Calu3 (cell line): ENCODE measurements at regions not wholly inside any gene's neighbourhood (a gene's known extent, or its start where the extent isn't known, plus 50 kb on each side); places are given as distances from the start of the nearest gene placed in this dataset.

Source experiments
- BruUV-seq: library from RNA; stranded (reverse); fragments of 400-500 nt; replicated peaks from 2 replicates; lab custom pipeline; 2021; lab: Mats Ljungman, UMichigan
- CTCF ChIA-PET: fragments of 300-600 bp; sonication (Branson Sonifier 250); formaldehyde crosslinking; loops from one replicate; lab custom pipeline; 2022; ENCODE audit warnings: antibody characterized with exemption; lab: Charles Lee
- DNase-seq: peaks from one replicate; pipeline ENCODE4 v3.0.0; 2022
- H3K27ac Mint-ChIP-seq: one replicate; pipeline ENCODE4 v1.8.0; 2022; ENCODE audit warnings: mixed read lengths; ENCODE audit not compliant: unreplicated experiment
- H3K27me3 Mint-ChIP-seq: one replicate; pipeline ENCODE4 v1.8.0; 2022; ENCODE audit warnings: mixed read lengths; ENCODE audit not compliant: unreplicated experiment
- H3K36me3 Mint-ChIP-seq: one replicate; pipeline ENCODE4 v1.8.0; 2022; ENCODE audit warnings: mild to moderate bottlenecking, moderate library complexity, mixed read lengths; ENCODE audit not compliant: insufficient read depth, unreplicated experiment
- H3K4me1 Mint-ChIP-seq: one replicate; pipeline ENCODE4 v1.8.0; 2022; ENCODE audit warnings: mild to moderate bottlenecking, low read depth, mixed read lengths; ENCODE audit not compliant: unreplicated experiment
- H3K4me3 Mint-ChIP-seq: one replicate; pipeline ENCODE4 v1.8.0; 2022; ENCODE audit warnings: mild to moderate bottlenecking, low read depth, moderate library complexity, mixed read lengths; ENCODE audit not compliant: unreplicated experiment
- H3K9me3 Mint-ChIP-seq: one replicate; pipeline ENCODE4 v1.8.0; 2022; ENCODE audit warnings: low read depth, mixed read lengths; ENCODE audit not compliant: unreplicated experiment
- intact Hi-C: fragments of 100-400 bp; cut with micrococcal nuclease; formaldehyde crosslinking; loops from one replicate; pipeline ENCODE4 v1.10.0; 2022; ENCODE audit not compliant: unreplicated experiment
- TF ChIP-seq, protein P1 (sequence below): fragments of 200-600 bp; IDR thresholded peaks from one replicate; pipeline ENCODE4 v1.8.0; 2022; ENCODE audit warnings: antibody characterized with exemption; ENCODE audit not compliant: unreplicated experiment

DNA sequence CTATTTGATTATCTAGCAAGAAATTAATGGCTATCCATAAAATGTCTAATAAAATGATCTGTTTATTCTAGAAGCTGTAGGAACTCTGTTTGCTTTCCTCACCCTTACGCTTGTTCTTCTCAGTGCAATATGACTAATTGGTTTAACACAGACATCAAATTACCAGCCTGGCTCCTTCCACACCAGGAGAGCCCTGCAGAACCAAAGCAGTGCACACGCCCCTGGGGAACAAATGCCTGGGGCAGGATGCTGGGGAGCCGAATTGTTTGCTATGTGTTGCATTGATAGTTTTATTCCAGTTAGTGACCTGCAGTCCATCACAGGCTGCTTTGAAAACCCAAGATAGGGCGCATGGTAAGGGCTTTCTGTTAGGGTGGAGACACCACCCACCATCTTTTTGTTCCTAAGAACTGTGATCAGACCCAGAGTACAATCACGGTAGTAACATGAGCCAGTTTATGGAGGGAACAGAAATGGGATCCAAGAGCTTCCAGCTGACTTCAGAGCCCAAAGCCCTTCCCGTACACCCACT is 126.4 kb upstream of the CD93 start:
- intact Hi-C loops: no loop called here
- DNase-seq: no peak
- no peak overlapping the region for H3K27ac Mint-ChIP-seq
- CTCF ChIA-PET: no interaction called here
- H3K27me3 Mint-ChIP-seq: peaks cover 31% of the 10 kb centered on the region
- H3K4me1 Mint-ChIP-seq: no peaks in the 10 kb centered on the region
- H3K9me3 Mint-ChIP-seq: no peaks in the 10 kb centered on the region
- no peaks in the 10 kb centered on the region for H3K36me3 Mint-ChIP-seq
- TF ChIP-seq, protein P1, sequence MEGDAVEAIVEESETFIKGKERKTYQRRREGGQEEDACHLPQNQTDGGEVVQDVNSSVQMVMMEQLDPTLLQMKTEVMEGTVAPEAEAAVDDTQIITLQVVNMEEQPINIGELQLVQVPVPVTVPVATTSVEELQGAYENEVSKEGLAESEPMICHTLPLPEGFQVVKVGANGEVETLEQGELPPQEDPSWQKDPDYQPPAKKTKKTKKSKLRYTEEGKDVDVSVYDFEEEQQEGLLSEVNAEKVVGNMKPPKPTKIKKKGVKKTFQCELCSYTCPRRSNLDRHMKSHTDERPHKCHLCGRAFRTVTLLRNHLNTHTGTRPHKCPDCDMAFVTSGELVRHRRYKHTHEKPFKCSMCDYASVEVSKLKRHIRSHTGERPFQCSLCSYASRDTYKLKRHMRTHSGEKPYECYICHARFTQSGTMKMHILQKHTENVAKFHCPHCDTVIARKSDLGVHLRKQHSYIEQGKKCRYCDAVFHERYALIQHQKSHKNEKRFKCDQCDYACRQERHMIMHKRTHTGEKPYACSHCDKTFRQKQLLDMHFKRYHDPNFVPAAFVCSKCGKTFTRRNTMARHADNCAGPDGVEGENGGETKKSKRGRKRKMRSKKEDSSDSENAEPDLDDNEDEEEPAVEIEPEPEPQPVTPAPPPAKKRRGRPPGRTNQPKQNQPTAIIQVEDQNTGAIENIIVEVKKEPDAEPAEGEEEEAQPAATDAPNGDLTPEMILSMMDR: no peak
- BruUV-seq: no TSS peak
- no peak overlapping the region for H3K4me3 Mint-ChIP-seq

DNA sequence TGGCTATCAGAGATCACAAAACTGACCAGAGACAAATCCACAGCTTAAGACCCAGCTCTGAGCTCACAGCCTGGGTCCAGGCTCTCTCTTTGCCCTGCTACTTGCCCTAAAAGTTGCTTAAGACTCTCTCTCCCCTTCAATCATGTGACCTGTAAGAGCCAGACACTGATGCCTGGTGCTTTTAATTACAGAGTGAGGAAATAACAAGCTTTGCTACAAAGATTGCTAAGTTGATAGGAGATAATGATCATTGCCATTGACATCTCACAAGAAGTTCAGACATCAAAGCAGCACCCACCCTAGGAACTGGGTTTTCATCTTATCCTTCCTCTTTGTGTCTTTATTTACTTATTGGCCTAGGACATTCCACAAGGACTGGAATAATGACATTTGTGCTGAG is 125.9 kb upstream of the CD93 start:
- intact Hi-C loops: no loop called here
- no TSS peak for BruUV-seq
- no peaks in the 10 kb centered on the region for H3K9me3 Mint-ChIP-seq
- TF ChIP-seq, protein P1: no peak
- H3K36me3 Mint-ChIP-seq: no peaks in the 10 kb centered on the region
- H3K27me3 Mint-ChIP-seq: peaks cover 31% of the 10 kb centered on the region
- no peak for DNase-seq
- no peak overlapping the region for H3K4me3 Mint-ChIP-seq
- no peak overlapping the region for H3K27ac Mint-ChIP-seq
- H3K4me1 Mint-ChIP-seq: no peaks in the 10 kb centered on the region
- CTCF ChIA-PET: no interaction called here

DNA sequence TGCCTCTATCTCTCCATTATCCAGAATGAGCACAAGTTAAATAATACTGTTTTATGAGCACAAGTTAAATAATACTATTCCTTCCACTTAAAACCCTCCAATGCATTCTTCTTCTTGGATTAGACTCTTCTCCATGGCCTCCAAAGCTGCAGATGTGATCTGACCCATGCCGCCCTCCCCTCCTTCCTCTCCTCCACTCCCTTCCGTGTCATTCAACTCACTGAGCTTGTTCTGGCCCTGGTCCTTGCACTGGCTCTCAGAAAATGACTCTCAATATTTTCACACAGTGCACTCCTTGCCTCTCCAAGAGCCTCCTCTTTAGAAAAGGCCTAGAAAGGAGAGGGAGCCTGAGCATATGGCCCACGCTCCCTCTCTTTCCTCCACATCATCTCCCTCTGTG is 125.0 kb upstream of the CD93 start:
- Mint-ChIP-seq H3K9me3 (no peaks in the 10 kb centered on the region), H3K4me1 (no peaks in the 10 kb centered on the region), H3K27ac (no peak overlapping the region), H3K27me3 (peaks cover 31% of the 10 kb centered on the region), H3K4me3 (no peak overlapping the region), H3K36me3 (no peaks in the 10 kb centered on the region)
- DNase-seq: no peak
- no TSS peak for BruUV-seq
- TF ChIP-seq, protein P1: no peak
- CTCF ChIA-PET: no interaction called here
- intact Hi-C loops: no loop called here

- no TSS peak for BruUV-seq
- CTCF ChIA-PET: no interaction called here
- Mint-ChIP-seq H3K4me1 (no peaks in the 10 kb centered on the region), H3K27me3 (peaks cover 49% of the 10 kb centered on the region), H3K36me3 (no peaks in the 10 kb centered on the region), H3K4me3 (no peak overlapping the region), H3K9me3 (no peaks in the 10 kb centered on the region), H3K27ac (no peak overlapping the region)
- DNase-seq: no peak
- intact Hi-C loops: no loop called here
- TF ChIP-seq, protein P1: no peak
Measured at GRCh38 chr20:23207826-23208540, 121.9 kb upstream of the CD93 start.
